Glomerular visceral epithelial cell (primary cell): ENCODE measurements at regions not wholly inside any gene's neighbourhood (a gene's known extent, or its start where the extent isn't known, plus 50 kb on each side); places are given as distances from the start of the nearest gene placed in this dataset.
A peak's percentile ranks its signal among the peaks of the same experiment; 100 is the strongest.

ENCODE experiments used
- DNase-seq: peaks from one replicate; pipeline ENCODE4 v3.0.0-alpha.2; 2016; ENCODE audit errors: extremely low spot score

DNA sequence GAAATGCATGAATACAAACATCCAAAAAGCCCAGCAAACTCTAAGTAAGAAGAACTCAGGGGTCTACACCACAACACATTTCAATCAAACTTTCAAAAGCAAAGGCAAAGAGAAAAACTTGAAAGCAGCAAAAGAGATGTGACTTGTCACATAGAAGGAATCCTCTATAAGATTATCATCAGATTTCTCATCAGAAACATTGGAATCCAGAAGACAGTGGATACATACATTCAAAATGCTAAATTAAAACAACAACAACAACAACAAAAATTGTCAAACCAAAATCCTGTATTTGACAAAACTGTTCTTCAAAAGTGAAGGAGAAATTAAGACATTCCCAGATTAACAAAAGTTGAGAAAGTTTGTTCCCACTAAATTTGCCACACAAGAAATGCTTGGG is 362.7 kb downstream of the ZNF608 start:
- DNase-seq = no peak

DNA sequence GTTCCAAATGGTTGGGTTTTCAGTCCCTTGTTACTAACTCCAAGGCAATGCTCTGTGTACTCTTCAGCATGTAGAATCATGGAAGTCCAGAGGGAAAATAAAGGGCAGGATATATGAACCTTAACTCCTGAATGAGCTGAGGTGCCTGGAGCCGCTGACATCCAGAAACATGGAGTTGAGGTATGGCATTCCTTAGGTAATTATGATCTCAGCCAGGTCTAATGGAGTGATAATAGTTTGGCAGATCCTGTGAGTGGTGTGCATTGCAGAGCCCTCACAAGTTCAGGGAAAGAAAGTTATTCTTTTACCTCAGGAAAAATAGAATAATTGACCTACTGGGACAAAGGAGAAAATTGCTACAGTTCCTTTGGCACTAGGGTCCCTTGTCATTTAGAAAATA is 369.1 kb downstream of the ZNF608 start:
- DNase-seq = no peak

DNA sequence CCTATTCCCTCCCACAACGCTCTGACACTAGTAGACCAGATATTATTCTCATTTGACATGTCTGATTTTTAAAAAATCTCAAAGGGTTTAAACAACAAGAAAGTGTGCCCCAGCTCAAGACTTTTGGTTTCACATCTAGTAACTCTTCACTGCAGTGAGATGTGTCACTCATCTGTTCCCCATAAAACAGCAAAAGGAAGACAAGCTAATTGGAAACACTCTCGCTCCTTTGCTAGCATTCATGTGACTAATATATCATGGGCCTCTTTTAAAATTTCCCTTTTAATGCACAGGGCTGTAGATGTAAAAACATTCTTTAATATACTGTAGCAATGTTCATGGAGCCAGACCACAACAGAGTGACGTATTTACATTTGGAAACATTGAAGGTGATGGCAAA is 372.6 kb downstream of the ZNF608 start:
- DNase-seq = no peak

DNA sequence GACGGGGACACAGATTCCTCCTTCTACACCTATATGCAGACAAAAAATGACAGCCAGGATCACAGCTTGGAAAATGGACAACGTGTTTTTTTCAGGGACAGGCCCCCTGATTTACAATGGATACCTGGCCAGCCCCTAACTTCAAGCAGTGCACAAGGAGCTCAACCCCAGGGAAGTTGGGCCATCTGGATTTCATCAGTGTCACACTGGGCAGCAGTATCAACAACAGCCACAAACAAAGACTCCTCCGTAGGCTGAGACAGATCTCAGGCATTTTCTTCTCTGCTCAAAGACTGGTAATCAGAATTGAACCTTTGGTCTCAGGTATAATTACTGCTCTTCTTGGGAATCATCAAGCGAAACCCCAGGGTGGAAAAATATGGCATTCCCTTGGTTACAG is 374.0 kb downstream of the ZNF608 start:
- DNase-seq = no peak

DNA sequence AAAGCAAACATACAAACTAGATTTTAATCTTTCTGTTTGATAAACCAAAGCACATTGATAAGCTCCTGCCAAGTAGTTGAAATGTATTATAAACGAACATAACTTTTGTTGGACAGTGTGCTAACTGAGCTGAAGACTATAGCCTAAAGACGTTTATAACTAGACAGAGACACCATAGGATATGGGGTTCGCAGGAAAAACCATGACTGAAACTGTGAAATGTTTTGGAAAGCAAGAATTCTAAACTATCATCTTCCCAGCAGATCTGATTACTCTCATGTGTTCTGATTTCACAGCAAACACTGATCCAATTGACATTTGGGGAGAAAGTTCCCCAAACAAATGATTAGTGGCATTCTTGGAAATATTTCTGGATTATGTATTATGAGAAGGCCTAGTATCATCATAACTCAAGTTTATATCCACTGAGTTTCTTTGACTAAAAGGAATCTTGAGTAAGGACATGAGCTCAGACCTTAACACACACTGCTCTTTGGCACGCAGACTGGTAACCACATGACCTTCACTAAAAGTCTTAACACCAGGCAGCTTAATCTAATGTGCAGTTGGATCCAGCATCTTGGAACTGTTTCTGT is 375.2 kb downstream of the ZNF608 start:
- no peak for DNase-seq

DNA sequence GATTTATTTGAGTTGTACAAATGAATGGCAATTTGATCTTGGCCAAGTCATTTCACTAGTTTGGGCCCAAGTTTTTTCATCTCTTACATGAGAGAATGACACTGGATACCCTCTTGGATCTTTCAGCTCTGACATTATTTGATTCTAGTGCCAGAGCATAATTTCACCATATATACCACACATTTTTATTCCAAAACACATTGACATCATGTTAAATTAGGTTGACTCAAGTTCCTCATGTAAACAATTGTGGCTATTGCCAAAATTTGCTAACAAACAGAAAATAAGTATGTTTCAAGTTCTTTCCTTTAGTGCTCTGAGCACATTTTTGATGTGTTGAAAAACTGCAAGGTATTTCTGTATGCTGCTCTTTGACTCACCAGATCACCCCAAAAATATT is 375.8 kb downstream of the ZNF608 start:
- no peak for DNase-seq

DNA sequence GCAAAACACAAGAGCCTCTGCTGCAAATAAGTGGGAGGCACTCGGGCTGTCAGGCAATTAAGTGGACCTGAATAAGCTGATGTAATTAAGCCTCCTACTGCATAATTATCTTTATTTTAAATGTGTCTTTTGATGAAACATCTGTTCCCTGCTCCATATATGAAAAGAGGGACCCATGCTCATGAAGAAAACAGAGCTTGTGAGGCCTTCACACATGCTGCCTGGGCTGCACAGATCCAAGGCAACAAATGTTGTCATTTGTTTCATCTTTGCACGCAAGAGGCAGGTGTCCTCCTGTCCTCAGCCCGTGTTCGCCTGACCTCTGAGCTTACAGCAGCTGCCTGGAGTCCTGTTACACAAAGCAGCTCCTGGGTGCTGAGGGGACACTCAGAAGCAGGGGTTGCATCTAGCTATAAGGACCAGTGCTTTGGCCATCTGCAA is 381.1 kb downstream of the ZNF608 start:
- DNase-seq = no peak

DNA sequence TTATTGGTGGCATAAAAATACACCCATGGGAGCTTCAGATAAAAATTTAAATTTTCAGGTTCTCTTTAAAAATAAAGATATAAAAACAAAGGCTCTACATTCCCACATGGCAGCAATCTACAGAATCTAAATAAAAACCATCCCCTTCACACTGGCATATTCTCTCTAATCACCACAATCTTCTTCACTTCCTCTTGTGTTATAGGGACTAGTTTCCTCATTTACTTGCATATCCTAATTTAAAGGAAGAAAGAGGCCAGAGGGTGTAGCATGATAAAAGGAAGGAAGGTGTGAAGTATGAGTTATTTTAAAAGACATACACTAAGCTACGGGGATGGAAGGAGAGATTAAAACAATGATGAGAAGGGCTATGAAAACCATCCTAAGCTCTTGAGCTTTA is 390.5 kb downstream of the ZNF608 start:
- no peak for DNase-seq

DNA sequence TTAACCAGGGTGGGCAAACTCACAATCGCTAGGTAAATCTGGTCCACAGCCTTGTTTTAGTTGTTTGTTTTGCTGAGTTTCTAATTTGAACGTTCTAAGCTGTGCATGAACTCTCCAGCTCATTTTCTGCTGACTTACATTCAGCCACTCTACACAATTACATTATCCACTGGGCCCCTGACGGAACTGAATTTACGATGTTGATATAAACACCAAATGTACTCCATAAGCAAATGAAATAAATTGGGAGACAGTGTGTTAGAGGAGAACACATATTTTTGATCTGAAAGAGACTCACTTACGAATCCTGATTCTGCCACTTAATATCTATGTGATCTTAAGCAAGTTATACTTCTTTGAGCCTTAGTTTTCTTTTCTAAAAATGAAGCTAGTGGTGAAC is 393.4 kb downstream of the ZNF608 start:
- no peak for DNase-seq

DNA sequence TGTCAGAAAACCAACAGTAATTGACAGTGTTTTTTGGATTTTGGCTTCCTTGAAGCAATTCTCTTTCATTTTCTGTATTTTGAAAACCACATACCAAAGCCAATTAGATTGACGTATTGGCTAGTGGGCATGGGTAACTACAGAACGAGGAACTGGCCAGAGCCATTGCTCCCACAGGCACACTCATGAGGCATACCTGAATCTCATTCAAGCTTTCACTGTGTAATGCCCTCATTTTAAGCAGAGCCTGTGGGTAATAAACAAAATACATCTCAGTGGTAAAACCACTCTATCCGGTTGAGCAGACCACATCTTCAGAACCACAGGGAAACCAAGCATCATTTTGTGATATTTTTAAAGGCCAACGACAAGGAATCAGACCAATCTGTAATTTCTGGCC is 394.1 kb downstream of the ZNF608 start:
- no peak for DNase-seq

DNA sequence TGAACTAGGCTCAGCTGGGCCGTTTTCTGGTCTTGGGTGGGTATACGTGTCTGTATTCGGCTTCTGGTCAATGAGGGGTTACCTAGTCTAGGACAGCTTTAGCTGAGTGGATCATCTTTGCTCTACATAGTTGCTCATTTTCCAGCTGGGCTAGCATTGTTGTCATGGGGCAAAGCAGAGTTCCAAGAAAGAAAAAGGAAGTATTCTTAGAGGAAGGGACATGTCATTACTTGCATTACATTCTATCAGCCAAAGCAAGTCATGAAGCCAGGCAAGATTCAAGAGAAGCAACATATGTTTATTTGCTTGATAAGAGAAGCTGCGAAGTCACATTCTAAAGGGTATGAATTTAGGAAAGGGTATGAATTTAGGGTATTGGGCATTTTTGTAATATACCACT is 396.5 kb downstream of the ZNF608 start:
- no peak for DNase-seq

DNA sequence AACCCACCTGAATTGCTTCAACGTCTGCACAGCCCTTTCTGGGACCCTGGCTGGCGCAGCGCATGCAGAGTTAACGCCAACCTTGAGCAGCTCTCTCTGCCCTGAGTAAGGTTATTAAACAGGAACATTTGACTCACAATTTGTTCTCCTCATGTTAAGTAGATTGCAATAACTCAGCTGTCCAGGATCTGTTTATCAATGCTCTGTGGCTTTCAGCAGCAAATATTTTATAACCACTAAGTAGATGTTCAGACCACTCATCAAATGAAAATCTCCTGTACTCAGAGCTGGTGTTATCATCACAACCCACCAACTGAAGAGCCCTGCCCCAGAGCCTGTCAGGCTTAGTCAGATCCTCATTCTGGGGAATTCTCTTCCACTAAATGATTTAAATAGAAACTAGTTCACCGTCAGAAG is 403.0 kb downstream of the ZNF608 start:
- peak; percentile 79 for DNase-seq

DNA sequence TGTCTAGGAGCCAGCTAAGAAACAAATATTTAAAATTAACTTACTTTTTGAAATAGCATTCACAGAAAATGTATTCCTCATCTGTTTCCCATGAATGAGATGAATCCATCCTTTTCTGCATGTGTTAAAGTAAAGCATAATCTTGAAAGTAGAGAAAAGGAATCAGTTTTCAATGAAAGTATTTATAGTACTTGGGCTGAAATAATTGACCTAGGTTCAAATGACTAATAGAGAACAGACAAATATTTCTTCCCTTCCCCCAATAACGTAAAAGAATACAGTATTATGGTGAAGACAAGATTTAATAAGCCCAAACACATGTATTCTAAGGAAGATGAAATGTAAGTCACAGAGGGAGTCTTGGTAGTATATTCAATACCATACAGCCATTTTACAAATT is 403.5 kb downstream of the ZNF608 start:
- DNase-seq = no peak

DNA sequence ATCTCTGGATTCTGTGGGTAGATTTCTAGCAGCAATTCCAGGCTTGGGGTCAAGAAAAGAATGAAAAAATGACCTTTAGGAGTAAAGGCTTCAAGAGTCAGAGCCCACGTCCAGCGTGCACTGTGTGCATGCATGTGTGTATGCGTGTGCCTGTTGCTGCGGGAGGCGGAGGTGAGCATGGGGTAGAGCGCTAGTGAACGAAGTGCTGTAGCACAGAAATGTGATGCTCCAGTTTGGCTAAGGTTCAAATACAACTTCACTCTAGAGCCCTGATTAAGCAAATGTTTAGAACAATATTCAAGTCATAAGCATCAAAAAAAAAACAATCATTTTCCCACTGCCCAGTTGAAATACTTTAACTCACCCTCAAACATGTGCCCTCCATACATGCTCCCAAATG is 403.9 kb downstream of the ZNF608 start:
- no peak for DNase-seq

DNA sequence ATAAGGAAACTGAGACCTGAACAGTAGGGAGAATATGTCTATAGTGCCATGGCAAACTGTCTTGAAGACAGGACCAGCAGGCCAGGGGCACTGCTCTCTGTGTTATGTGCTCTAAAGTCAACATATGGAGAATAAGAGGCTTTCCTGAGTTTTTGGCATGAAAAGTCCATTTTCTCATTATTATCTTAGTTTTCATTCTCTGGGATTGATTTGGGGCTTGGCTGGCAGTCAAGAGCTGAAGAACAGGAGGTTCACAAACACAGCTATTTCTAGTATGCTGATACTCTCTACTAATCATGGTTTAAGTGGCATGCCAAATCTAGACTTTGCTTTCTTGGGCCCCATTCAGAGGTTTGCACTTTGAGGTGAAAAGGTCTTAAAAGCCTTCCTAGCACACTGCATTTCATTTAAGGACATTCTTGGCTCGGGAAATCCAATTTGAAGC is 404.4 kb downstream of the ZNF608 start:
- no peak for DNase-seq

DNA sequence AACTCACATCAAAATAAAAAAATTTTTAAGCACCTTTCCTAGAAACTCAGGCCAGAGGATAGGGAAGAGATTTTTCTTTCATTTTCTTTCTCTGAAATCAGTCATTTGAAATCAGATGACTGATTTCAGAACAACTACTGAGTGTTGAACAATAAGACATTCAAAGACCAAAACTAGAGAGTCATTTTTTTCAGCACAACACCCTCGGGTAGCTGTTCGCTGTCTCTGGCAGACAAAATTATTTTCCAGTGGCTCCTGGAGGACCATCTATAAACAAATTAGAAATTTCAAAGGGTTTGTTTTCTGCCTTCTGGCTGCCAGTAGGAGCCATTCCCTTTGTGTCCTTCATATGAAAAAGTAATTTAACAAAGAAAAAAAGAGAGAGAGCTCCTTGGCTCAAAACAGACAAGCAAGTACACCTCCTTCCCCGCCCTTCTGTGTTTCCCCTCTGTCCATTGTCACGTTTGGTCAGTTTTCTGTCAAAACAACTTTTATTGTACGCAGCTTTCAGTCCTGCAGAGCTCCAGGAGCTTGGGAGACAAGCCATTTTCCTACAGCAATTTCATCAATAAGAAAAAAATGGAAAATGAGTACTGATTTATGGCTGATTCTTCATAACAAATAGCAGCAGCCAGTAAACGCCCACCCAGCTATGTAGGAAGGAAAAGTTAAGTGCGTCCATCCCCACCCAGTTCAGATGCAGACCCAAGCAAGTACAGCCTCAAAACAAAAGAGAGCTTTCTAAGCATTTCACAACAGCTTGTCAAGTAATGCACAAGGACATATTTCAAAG is 405.2 kb downstream of the ZNF608 start:
- DNase-seq = no peak

DNA sequence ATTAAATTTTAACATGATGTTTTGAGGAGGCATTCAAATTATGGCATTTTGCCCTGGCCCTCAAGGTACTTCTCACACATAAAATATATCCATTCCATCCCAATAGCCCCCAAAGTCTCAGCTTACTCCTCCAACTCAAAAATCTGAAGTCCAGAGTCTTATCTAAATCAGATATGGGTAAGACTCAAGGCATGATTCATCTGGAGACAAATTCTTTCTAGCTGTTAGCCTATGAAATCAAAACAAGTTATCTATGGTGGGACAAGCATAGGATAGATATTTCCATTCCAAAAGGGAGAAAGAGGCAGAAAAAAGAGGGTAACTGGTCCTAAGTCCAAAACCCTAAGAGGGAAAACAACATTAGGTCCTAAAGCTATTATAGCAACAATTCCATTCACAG is 408.4 kb downstream of the ZNF608 start:
- no peak for DNase-seq

DNA sequence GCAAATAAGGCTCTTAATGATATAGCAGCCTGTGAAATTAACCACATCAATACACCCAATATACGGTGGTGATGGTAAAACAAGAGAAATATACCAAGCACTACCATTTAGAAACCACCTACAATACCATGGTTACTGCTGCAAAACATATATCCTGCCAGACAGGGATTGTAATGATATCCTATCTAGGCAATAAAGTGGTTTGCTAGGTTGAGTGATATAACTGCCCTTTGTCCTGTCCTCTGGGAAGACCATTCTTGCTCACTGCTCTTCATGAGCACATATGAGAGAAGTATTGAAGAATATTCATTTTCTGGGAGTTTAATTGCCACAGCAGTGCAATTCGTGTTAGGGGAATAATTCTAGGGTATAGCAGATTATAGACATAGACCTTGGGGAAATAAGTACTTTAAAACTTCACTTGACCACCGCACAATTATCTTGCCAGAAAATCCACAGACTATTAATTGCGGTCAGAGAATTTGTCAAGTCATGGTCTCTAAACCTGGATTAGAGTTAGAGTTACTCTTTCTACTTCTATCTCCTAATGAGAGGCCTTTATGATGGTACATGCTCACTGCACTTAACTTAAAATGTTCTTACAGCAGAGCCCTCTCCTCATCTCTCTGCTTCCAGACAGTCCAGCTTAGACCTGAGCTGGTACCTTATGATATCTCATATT is 413.0 kb downstream of the ZNF608 start:
- DNase-seq = no peak

DNA sequence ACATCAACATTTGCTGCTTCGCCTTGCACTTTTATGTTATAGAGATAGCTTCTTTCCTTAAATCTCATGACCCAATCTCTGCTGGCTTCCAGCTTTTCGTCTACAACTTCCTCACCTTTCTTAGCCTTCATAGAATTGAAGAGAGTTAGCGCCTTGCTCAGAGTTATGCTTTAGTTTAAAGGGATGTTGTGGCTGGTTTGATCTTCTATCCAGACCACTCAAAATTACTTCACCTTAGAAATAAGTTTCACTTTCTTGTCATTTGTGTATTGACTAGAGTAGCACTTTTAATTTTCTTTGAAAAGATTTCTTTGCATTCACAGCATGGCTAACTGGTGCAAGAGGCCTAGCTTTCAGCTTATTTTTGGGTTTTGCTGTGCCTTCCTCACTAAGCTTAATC is 414.2 kb downstream of the ZNF608 start:
- DNase-seq = no peak

DNA sequence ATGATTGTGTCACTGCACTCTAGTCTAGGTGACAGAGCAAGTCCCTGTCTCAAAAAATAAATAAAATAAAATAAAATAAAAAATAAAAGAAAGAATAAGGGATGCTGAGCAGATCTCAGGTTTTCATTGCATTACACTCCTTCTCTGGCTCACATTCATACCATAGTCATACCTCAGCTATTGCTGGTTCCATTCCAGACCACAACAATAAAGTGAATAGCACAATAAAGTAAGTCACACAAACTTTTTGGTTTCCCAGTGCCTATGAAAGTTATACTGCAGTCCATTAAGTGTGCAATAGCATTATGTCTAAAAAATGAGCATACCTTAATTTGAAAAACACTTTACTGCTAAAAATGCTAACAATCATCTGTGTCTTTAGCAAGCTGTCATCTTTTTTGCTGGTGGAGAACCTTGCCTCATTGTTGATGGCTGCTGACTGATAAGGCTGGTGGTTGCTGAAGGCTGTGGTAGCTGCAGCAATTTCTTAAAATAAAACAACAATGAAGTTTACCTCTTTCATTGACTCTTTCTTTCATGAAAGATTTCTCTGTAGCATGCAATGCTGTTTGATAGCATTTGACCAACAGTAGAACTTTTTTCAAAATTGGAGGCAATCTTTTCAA is 415.7 kb downstream of the ZNF608 start:
- DNase-seq = no peak

DNA sequence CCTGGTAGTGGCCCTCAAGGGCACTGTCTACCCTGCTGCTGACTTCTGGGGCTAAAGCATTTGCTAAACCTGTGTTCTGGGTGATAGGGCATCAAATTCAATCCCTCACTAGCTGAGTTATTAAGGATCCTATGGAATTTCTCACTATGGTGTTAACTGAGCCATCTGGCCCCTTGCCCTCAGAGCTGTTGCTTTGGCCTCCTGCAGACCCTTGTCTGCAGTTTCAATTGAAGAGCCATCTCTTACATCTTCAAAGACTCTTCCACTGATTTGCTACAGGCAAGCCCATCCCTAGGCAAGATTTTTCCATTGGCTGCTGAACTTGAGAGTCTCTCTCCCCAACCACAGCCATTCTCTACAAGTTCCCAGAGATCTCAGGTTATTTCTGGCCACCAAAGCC is 418.2 kb downstream of the ZNF608 start:
- DNase-seq = no peak

DNA sequence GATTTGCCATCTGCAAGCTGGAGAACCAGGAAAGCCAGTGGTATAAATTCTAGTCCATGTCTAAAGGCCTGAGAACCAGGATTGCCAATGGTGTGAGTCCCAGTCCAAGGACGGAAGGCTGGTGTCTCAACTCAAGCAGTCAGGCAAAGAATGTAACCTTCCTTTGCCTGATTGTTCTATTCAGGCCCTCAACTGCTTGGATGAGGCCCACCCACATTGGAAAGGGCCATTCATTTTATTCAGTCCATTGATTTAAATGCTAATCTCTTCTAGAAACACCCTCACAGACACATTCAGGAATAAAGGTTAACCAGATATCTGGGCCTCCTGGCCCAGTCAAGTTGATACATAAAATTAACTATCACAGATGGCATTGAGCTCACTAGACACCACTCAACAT is 427.8 kb downstream of the ZNF608 start:
- no peak for DNase-seq

DNA sequence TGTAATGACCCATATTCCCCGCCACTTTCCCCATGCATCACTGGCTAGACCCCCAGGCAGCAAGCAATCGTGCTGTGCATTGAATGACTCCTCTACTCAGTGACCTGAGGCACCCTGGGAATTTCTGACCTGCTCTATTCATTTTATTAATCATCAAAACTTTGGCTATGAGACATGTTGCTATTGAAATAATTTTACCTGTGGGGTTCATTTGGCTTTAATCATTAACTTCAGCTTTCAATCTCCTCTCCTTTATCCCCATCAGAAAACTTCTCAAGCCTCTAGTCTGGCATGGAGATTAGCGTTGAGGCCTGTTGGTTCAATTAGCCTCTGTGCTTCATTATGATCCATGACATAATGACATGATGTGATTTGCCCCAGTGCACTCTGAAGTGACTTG is 429.0 kb downstream of the ZNF608 start:
- DNase-seq = no peak
